GM18511 (cell line): ENCODE measurements at regions not wholly inside any gene's neighbourhood (a gene's known extent, or its start where the extent isn't known, plus 50 kb on each side); places are given as distances from the start of the nearest gene placed in this dataset.
A peak's percentile ranks its signal among the peaks of the same experiment; 100 is the strongest.

Experiments
- ATAC-seq: cut with Tn5 transposase; IDR thresholded peaks from one replicate; pipeline ENCODE4 v1.9.1; 2021; ENCODE audit warnings: mild to moderate bottlenecking, moderate library complexity; ENCODE audit not compliant: unreplicated experiment

GRCh38 chr6:51511081-51511480 lies 576.3 kb downstream of the PKHD1 start:
- ATAC-seq = no peak

- ATAC-seq = no peak
Observed at GRCh38 chr6:51513891-51514747, 573.3 kb downstream of the PKHD1 start.

GRCh38 chr6:51514748-51515402 lies 572.5 kb downstream of the PKHD1 start:
- no peak for ATAC-seq

GRCh38 chr6:51526049-51526448 lies 561.4 kb downstream of the PKHD1 start:
- ATAC-seq = no peak

- ATAC-seq = no peak
Observed at GRCh38 chr6:51526922-51527321, 560.5 kb downstream of the PKHD1 start.

- no peak for ATAC-seq
Observed at GRCh38 chr6:51528556-51528955, 558.9 kb downstream of the PKHD1 start.

GRCh38 chr6:51529240-51529639 lies 558.2 kb downstream of the PKHD1 start:
- no peak for ATAC-seq

- ATAC-seq = no peak
Observed at GRCh38 chr6:51531623-51532022, 555.8 kb downstream of the PKHD1 start.

- ATAC-seq = no peak
Observed at GRCh38 chr6:51533962-51534361, 553.5 kb downstream of the PKHD1 start.

- no peak for ATAC-seq
Observed at GRCh38 chr6:51535327-51535726, 552.1 kb downstream of the PKHD1 start.

GRCh38 chr6:51536728-51537127 lies 550.7 kb downstream of the PKHD1 start:
- ATAC-seq = no peak

- no peak for ATAC-seq
Observed at GRCh38 chr6:51541847-51542246, 545.6 kb downstream of the PKHD1 start.

GRCh38 chr6:51542475-51542874 lies 544.9 kb downstream of the PKHD1 start:
- ATAC-seq = no peak

- ATAC-seq = no peak
Observed at GRCh38 chr6:51550243-51550642, 537.2 kb downstream of the PKHD1 start.

- ATAC-seq = no peak
Observed at GRCh38 chr6:51552435-51552834, 535.0 kb downstream of the PKHD1 start.

GRCh38 chr6:51553246-51554015 lies 534.0 kb downstream of the PKHD1 start:
- no peak for ATAC-seq

GRCh38 chr6:51554029-51554428 lies 533.4 kb downstream of the PKHD1 start:
- ATAC-seq = no peak

- ATAC-seq = no peak
Observed at GRCh38 chr6:51559059-51559458, 528.4 kb downstream of the PKHD1 start.

- peak; percentile 93 for ATAC-seq
Observed at GRCh38 chr6:51562198-51562597, 525.2 kb downstream of the PKHD1 start.
